ENCODE measurements at regions not wholly inside any gene's neighbourhood (a gene's known extent, or its start where the extent isn't known, plus 50 kb on each side); places are given as distances from the start of the nearest gene placed in this dataset.

DNA sequence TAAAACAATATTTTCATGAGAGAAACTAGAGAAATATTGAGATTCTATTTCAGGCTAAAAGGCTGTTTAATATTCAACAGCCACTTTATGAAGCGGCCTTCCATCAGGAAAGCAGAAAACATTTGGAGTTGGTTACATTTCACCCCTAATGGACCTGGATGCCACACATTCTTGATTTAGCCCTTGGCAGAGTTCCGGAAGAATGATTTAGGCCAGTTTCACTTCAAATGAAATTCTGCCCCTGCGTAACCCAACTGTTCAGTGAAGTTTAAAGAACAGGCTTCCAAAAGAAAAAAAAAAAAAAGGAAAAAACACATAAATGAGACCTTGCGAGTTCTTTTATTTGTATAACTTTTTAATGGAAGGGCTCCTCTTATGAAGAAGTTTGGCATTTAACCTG is 239.2 kb upstream of the AKR1E2 start:
- no peaks in the 10 kb centered on the region for H3K4me1 ChIP-seq (ENCODE audit: control insufficient read depth, insufficient read depth, low read length)
- H3K9ac ChIP-seq (ENCODE audit: low read depth, low read length) = no peak overlapping the region
- H3K36me3 ChIP-seq (ENCODE audit: control insufficient read depth, insufficient read depth, low read length) = no peaks in the 10 kb centered on the region
- H3K4me3 ChIP-seq (ENCODE audit: low read depth, low read length) = no peak overlapping the region
- no peaks in the 10 kb centered on the region for H3K27me3 ChIP-seq (ENCODE audit: control insufficient read depth, insufficient read depth, low read length)
- H3K27ac ChIP-seq (ENCODE audit: low read depth, low read length) = no peak overlapping the region
- no peaks in the 10 kb centered on the region for H3K9me3 ChIP-seq (ENCODE audit: control insufficient read depth, insufficient read depth, low read length)

DNA sequence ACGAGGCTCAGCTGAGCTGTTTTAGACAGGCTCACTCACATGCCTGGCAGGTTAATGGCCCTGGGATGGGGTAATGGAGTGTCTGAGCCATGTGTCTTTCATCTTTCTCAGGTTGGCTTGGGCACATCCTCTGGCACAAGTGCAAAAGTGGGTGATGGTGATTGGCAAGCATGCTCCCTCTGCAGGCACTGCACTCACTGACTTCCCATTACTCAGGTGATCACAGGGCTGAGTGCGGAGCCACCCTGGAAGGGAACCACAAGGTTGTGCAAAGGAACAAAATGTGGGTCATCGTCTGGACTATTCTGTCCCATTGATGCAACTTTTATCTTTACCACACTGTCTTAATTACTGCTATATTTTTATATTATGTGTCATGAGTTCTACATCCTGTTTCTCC is 244.1 kb upstream of the AKR1E2 start:
- no peak overlapping the region for H3K27ac ChIP-seq (ENCODE audit: low read depth, low read length)
- H3K9me3 ChIP-seq (ENCODE audit: control insufficient read depth, insufficient read depth, low read length) = no peaks in the 10 kb centered on the region
- H3K4me3 ChIP-seq (ENCODE audit: low read depth, low read length) = no peak overlapping the region
- H3K27me3 ChIP-seq (ENCODE audit: control insufficient read depth, insufficient read depth, low read length) = no peaks in the 10 kb centered on the region
- no peaks in the 10 kb centered on the region for H3K36me3 ChIP-seq (ENCODE audit: control insufficient read depth, insufficient read depth, low read length)
- no peaks in the 10 kb centered on the region for H3K4me1 ChIP-seq (ENCODE audit: control insufficient read depth, insufficient read depth, low read length)
- H3K9ac ChIP-seq (ENCODE audit: low read depth, low read length) = no peak overlapping the region

GRCh38 chr10:4579844-4580243 is 246.2 kb upstream of the AKR1E2 start:
- H3K27me3 ChIP-seq (ENCODE audit: control insufficient read depth, insufficient read depth, low read length) = no peaks in the 10 kb centered on the region
- no peak overlapping the region for H3K4me3 ChIP-seq (ENCODE audit: low read depth, low read length)
- no peaks in the 10 kb centered on the region for H3K4me1 ChIP-seq (ENCODE audit: control insufficient read depth, insufficient read depth, low read length)

GRCh38 chr10:4576206-4576605 is 249.8 kb upstream of the AKR1E2 start:
- no peaks in the 10 kb centered on the region for H3K36me3 ChIP-seq (ENCODE audit: control insufficient read depth, insufficient read depth, low read length)
- H3K4me3 ChIP-seq (ENCODE audit: low read depth, low read length) = no peak overlapping the region
- no peaks in the 10 kb centered on the region for H3K4me1 ChIP-seq (ENCODE audit: control insufficient read depth, insufficient read depth, low read length)
- H3K27ac ChIP-seq (ENCODE audit: low read depth, low read length) = no peak overlapping the region
- H3K27me3 ChIP-seq (ENCODE audit: control insufficient read depth, insufficient read depth, low read length) = no peaks in the 10 kb centered on the region
- H3K9me3 ChIP-seq (ENCODE audit: control insufficient read depth, insufficient read depth, low read length) = no peaks in the 10 kb centered on the region
- no peak overlapping the region for H3K9ac ChIP-seq (ENCODE audit: low read depth, low read length)

More at GRCh38 chr10:4579844-4580243, 246.2 kb upstream of the AKR1E2 start:
- Histone ChIP-seq H3K9ac (ENCODE audit: low read depth, low read length) (no peak overlapping the region), H3K36me3 (ENCODE audit: control insufficient read depth, insufficient read depth, low read length) (no peaks in the 10 kb centered on the region), H3K27ac (ENCODE audit: low read depth, low read length) (no peak overlapping the region), H3K9me3 (ENCODE audit: control insufficient read depth, insufficient read depth, low read length) (no peaks in the 10 kb centered on the region)

- Histone ChIP-seq H3K4me3 (ENCODE audit: low read depth, low read length) (no peak overlapping the region), H3K27ac (ENCODE audit: low read depth, low read length) (no peak overlapping the region), H3K4me1 (ENCODE audit: control insufficient read depth, insufficient read depth, low read length) (no peaks in the 10 kb centered on the region), H3K27me3 (ENCODE audit: control insufficient read depth, insufficient read depth, low read length) (no peaks in the 10 kb centered on the region), H3K9ac (ENCODE audit: low read depth, low read length) (no peak overlapping the region), H3K9me3 (ENCODE audit: control insufficient read depth, insufficient read depth, low read length) (no peaks in the 10 kb centered on the region), H3K36me3 (ENCODE audit: control insufficient read depth, insufficient read depth, low read length) (no peaks in the 10 kb centered on the region)
Measured at GRCh38 chr10:4569151-4569550, 256.9 kb upstream of the AKR1E2 start.

DNA sequence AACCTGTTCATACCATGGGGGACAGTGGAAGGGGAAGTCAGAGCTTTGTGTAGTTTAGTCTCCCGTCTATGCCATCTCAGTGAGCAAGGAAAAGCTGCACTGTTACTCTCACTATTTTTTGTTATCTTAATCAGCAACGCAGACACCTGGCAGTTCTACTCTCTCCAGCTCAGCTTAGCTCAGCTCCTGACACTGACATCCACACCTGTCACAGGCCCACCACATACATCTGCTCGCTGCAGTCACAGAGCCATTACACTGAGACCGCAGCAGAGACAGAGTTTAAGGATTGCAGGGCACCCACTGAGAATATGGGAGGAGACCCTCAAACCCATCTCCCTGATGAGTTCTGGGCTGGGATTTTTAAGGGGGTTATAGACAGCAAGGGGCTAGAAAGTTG is 257.3 kb upstream of the AKR1E2 start:
- Histone ChIP-seq H3K9me3 (ENCODE audit: control insufficient read depth, insufficient read depth, low read length) (no peaks in the 10 kb centered on the region), H3K27ac (ENCODE audit: low read depth, low read length) (no peak overlapping the region), H3K36me3 (ENCODE audit: control insufficient read depth, insufficient read depth, low read length) (no peaks in the 10 kb centered on the region), H3K27me3 (ENCODE audit: control insufficient read depth, insufficient read depth, low read length) (no peaks in the 10 kb centered on the region), H3K9ac (ENCODE audit: low read depth, low read length) (no peak overlapping the region), H3K4me1 (ENCODE audit: control insufficient read depth, insufficient read depth, low read length) (no peaks in the 10 kb centered on the region), H3K4me3 (ENCODE audit: low read depth, low read length) (no peak overlapping the region)

DNA sequence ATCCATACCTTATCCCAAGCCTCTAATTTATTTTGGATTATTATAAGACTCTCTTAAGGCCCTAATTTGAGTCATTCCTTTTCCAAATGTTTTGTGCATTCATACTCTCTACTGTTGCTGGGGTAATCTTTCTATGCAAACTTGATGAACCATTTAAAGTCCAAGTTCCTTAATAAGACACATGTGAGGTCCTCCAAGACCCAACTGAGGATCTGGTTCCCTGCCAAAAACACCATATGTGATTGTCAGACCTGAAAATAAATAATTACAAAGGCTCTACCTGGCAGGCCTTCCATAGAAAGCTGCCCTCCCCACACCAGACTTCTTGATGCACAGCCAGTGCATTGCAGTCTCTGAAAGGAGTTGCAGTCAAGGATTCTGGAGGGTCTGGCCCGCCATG is 257.9 kb upstream of the AKR1E2 start:
- no peaks in the 10 kb centered on the region for H3K36me3 ChIP-seq (ENCODE audit: control insufficient read depth, insufficient read depth, low read length)
- no peak overlapping the region for H3K27ac ChIP-seq (ENCODE audit: low read depth, low read length)
- no peak overlapping the region for H3K4me3 ChIP-seq (ENCODE audit: low read depth, low read length)
- no peaks in the 10 kb centered on the region for H3K9me3 ChIP-seq (ENCODE audit: control insufficient read depth, insufficient read depth, low read length)
- no peak overlapping the region for H3K9ac ChIP-seq (ENCODE audit: low read depth, low read length)
- no peaks in the 10 kb centered on the region for H3K4me1 ChIP-seq (ENCODE audit: control insufficient read depth, insufficient read depth, low read length)
- H3K27me3 ChIP-seq (ENCODE audit: control insufficient read depth, insufficient read depth, low read length) = no peaks in the 10 kb centered on the region

- H3K9me3 ChIP-seq (ENCODE audit: control insufficient read depth, insufficient read depth, low read length) = no peaks in the 10 kb centered on the region
- H3K9ac ChIP-seq (ENCODE audit: low read depth, low read length) = no peak overlapping the region
- H3K4me3 ChIP-seq (ENCODE audit: low read depth, low read length) = no peak overlapping the region
- no peaks in the 10 kb centered on the region for H3K27me3 ChIP-seq (ENCODE audit: control insufficient read depth, insufficient read depth, low read length)
- no peaks in the 10 kb centered on the region for H3K36me3 ChIP-seq (ENCODE audit: control insufficient read depth, insufficient read depth, low read length)
- H3K4me1 ChIP-seq (ENCODE audit: control insufficient read depth, insufficient read depth, low read length) = no peaks in the 10 kb centered on the region
- H3K27ac ChIP-seq (ENCODE audit: low read depth, low read length) = no peak overlapping the region
Measured at GRCh38 chr10:4567637-4568036, 258.4 kb upstream of the AKR1E2 start.

DNA sequence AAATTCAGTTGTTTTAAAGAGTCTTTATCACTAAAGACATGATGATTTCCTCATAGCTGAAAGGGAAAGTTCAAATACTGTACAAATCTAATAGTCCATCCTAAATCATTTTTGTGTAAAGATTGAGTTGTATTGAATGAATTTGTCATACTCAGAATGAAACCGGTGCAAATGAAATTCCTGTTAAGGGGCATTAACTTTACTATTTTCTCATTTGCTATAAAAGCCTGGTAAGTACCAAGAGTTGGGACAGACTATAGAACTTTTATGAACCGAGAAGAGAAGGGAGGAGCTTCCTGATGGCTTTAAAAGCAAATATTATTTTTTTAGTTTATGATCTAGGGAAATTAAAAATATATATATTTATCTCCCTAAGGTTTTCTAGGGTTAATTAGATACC is 260.0 kb upstream of the AKR1E2 start:
- Histone ChIP-seq H3K27ac (ENCODE audit: low read depth, low read length) (no peak overlapping the region), H3K9ac (ENCODE audit: low read depth, low read length) (no peak overlapping the region), H3K4me3 (ENCODE audit: low read depth, low read length) (no peak overlapping the region), H3K9me3 (ENCODE audit: control insufficient read depth, insufficient read depth, low read length) (no peaks in the 10 kb centered on the region), H3K27me3 (ENCODE audit: control insufficient read depth, insufficient read depth, low read length) (no peaks in the 10 kb centered on the region), H3K36me3 (ENCODE audit: control insufficient read depth, insufficient read depth, low read length) (no peaks in the 10 kb centered on the region), H3K4me1 (ENCODE audit: control insufficient read depth, insufficient read depth, low read length) (no peaks in the 10 kb centered on the region)

- H3K36me3 ChIP-seq (ENCODE audit: control insufficient read depth, insufficient read depth, low read length) = no peaks in the 10 kb centered on the region
- H3K4me1 ChIP-seq (ENCODE audit: control insufficient read depth, insufficient read depth, low read length) = peaks cover 1% of the 10 kb centered on the region; the same call in 1 of the 2 replicates
- no peaks in the 10 kb centered on the region for H3K9me3 ChIP-seq (ENCODE audit: control insufficient read depth, insufficient read depth, low read length)
- no peak overlapping the region for H3K27ac ChIP-seq (ENCODE audit: low read depth, low read length)
- H3K9ac ChIP-seq (ENCODE audit: low read depth, low read length) = no peak overlapping the region
- no peak overlapping the region for H3K4me3 ChIP-seq (ENCODE audit: low read depth, low read length)
- no peaks in the 10 kb centered on the region for H3K27me3 ChIP-seq (ENCODE audit: control insufficient read depth, insufficient read depth, low read length)
Measured at GRCh38 chr10:4561296-4561695, 264.7 kb upstream of the AKR1E2 start.

DNA sequence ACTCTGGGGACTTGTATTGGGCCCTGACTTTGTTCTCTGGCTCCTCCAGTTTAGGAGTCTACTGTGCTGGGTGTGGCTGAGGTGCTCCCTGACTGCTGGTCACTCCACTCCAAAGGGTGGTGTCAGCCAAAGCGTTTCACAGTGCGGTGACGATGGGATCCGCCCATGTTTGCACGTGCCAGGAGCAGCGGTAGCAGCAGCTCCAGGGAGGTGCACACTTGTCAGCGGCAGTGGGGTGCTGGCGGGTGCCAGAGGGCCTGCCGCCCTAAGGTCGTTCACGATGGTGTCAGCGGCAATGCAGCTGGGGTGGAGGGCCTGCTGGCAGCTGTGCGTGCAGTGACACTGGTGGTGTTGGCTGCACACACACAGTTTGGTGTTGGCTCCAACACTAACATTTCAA is 268.5 kb upstream of the AKR1E2 start:
- Histone ChIP-seq H3K27ac (ENCODE audit: low read depth, low read length) (no peak overlapping the region), H3K36me3 (ENCODE audit: control insufficient read depth, insufficient read depth, low read length) (no peaks in the 10 kb centered on the region), H3K27me3 (ENCODE audit: control insufficient read depth, insufficient read depth, low read length) (no peaks in the 10 kb centered on the region), H3K4me3 (ENCODE audit: low read depth, low read length) (no peak overlapping the region), H3K9me3 (ENCODE audit: control insufficient read depth, insufficient read depth, low read length) (no peaks in the 10 kb centered on the region), H3K4me1 (ENCODE audit: control insufficient read depth, insufficient read depth, low read length) (peaks cover 7% of the 10 kb centered on the region; the same call in 1 of the 2 replicates), H3K9ac (ENCODE audit: low read depth, low read length) (no peak overlapping the region)

GRCh38 chr10:4556527-4556926 is 269.5 kb upstream of the AKR1E2 start:
- H3K27ac ChIP-seq (ENCODE audit: low read depth, low read length) = no peak overlapping the region
- no peaks in the 10 kb centered on the region for H3K36me3 ChIP-seq (ENCODE audit: control insufficient read depth, insufficient read depth, low read length)
- peaks cover 7% of the 10 kb centered on the region; the same call in 1 of the 2 replicates for H3K4me1 ChIP-seq (ENCODE audit: control insufficient read depth, insufficient read depth, low read length)
- H3K9me3 ChIP-seq (ENCODE audit: control insufficient read depth, insufficient read depth, low read length) = no peaks in the 10 kb centered on the region
- no peak overlapping the region for H3K4me3 ChIP-seq (ENCODE audit: low read depth, low read length)
- no peak overlapping the region for H3K9ac ChIP-seq (ENCODE audit: low read depth, low read length)
- H3K27me3 ChIP-seq (ENCODE audit: control insufficient read depth, insufficient read depth, low read length) = no peaks in the 10 kb centered on the region

All from HUES48 (cell line).